Keratinocyte (primary cell): ENCODE measurements at regions not wholly inside any gene's neighbourhood (a gene's known extent, or its start where the extent isn't known, plus 50 kb on each side); places are given as distances from the start of the nearest gene placed in this dataset.

Source experiments
- DNase-seq: peaks from one replicate; pipeline ENCODE4 v3.0.0-alpha.2; 2011; ENCODE audit warnings: low read depth, missing footprints, low spot score
- FAIRE-seq: peaks from 2 replicates; lab custom pipeline; 2011; peaks lifted over from hg19 to GRCh38; lab: Jason Lieb, UNC
- H2AFZ ChIP-seq: 2 replicates; pipeline ENCODE4 v1.6.0; 2012; ENCODE audit warnings: low read length, control low read depth, inconsistent platforms; ENCODE audit not compliant: control insufficient read depth
- H3K27ac ChIP-seq: 2 replicates; pipeline ENCODE4 v1.5.1; 2011; ENCODE audit warnings: low read length; ENCODE audit not compliant: control insufficient read depth, insufficient read depth
- H3K27me3 ChIP-seq: 3 replicates; pipeline ENCODE4 v1.6.0; 2011; ENCODE audit warnings: low read length; ENCODE audit not compliant: control insufficient read depth, insufficient read depth; ENCODE audit errors: extremely low read depth
- H3K36me3 ChIP-seq, 2 experiments: 2 replicates in 1 of 2; 3 replicates in 1 of 2; pipeline ENCODE4 v1.5.1; 2011; ENCODE audit warnings: low read length in 2 of 2, mild to moderate bottlenecking in 1 of 2; ENCODE audit not compliant: control insufficient read depth in 2 of 2, insufficient read depth in 2 of 2; ENCODE audit errors: extremely low read depth in 1 of 2
- H3K4me1 ChIP-seq: 3 replicates; pipeline ENCODE4 v1.5.1; 2011; ENCODE audit warnings: low read length; ENCODE audit not compliant: control insufficient read depth, insufficient read depth; ENCODE audit errors: extremely low read depth
- H3K4me2 ChIP-seq: 3 replicates; pipeline ENCODE4 v1.6.0; 2011; ENCODE audit warnings: low read depth, low read length; ENCODE audit not compliant: control insufficient read depth, insufficient read depth; ENCODE audit errors: extremely low read depth
- H3K4me3 ChIP-seq, 3 experiments: fragments of 200-600 bp in 1 of 3; sonication (generic) in 1 of 3; 2 replicates in 2 of 3; 3 replicates in 1 of 3; pipeline ENCODE4 v1.5.1; 2011 to 2016; ENCODE audit warnings: low read length in 3 of 3, mild to moderate bottlenecking in 3 of 3, control low read depth in 2 of 3, inconsistent platforms in 1 of 3, low read depth in 1 of 3, mixed read lengths in 1 of 3, mixed run types in 1 of 3, moderate library complexity in 1 of 3; ENCODE audit not compliant: control insufficient read depth in 2 of 3, insufficient read depth in 2 of 3; ENCODE audit errors: extremely low read depth in 1 of 3
- H3K79me2 ChIP-seq: 2 replicates; pipeline ENCODE4 v1.6.0; 2012; ENCODE audit warnings: low read length; ENCODE audit not compliant: control insufficient read depth, insufficient read depth
- H3K9ac ChIP-seq: 3 replicates; pipeline ENCODE4 v1.6.0; 2011; ENCODE audit warnings: low read length; ENCODE audit not compliant: control insufficient read depth, insufficient read depth; ENCODE audit errors: extremely low read depth
- H3K9me1 ChIP-seq: 3 replicates; pipeline ENCODE4 v1.6.0; 2011; ENCODE audit warnings: low read length; ENCODE audit not compliant: control insufficient read depth, insufficient read depth; ENCODE audit errors: extremely low read depth
- H3K9me3 ChIP-seq: 2 replicates; pipeline ENCODE4 v1.5.1; 2012; ENCODE audit warnings: low read depth, low read length; ENCODE audit not compliant: control insufficient read depth
- H4K20me1 ChIP-seq: 3 replicates; pipeline ENCODE4 v1.6.0; 2011; ENCODE audit warnings: low read length; ENCODE audit not compliant: control insufficient read depth, insufficient read depth; ENCODE audit errors: extremely low read depth
- CTCF ChIP-seq, 3 experiments: IDR thresholded peaks in 1 of 3; conservative IDR thresholded peaks in 1 of 3; optimal IDR thresholded peaks in 1 of 3; 2 replicates in 2 of 3; 3 replicates in 1 of 3; pipeline versions ENCODE3 to v1.5.1; 2011; ENCODE audit warnings: low read length in 3 of 3, mild to moderate bottlenecking in 3 of 3, moderate library complexity in 2 of 3, control low read depth in 1 of 3, inconsistent platforms in 1 of 3; ENCODE audit not compliant: insufficient read depth in 2 of 3; ENCODE audit errors: extremely low read depth in 1 of 3
- EZH2 ChIP-seq: IDR thresholded peaks from one replicate; pipeline ENCODE4 v1.6.1; 2012; ENCODE audit warnings: inconsistent platforms, mild to moderate bottlenecking, low read length, moderate library complexity
- dilution Hi-C: fragments of 300-500 bp; cut with MboI; formaldehyde crosslinking; loops from one replicate; pipeline ENCODE4 v1.7.0; 2020; ENCODE audit warnings: low sequenced_read_pairs; ENCODE audit not compliant: extremely low pct_ligation_motif_present

GRCh38 chr12:41737423-41737822, 407.3 kb downstream of the GXYLT1 start:
- H3K4me3 ChIP-seq: no peak overlapping the region
- H3K4me2 ChIP-seq: no peak overlapping the region
- H3K36me3 ChIP-seq: no peaks in the 10 kb centered on the region
- TF ChIP-seq EZH2 (no peak), CTCF (optimal IDR thresholded peaks at IDR 0.05 in 1 of 3, IDR thresholded peaks at IDR 0.05 in 1 of 3, conservative IDR thresholded peaks at IDR 0.05 in 1 of 3; ENCODE audit: extremely low read depth in 1 of 3, insufficient read depth in 2 of 3, low read length in 3 of 3) (no peak)
- H3K9me1 ChIP-seq: no peaks in the 10 kb centered on the region
- no peak overlapping the region for H3K27ac ChIP-seq
- no peaks in the 10 kb centered on the region for H3K9me3 ChIP-seq
- no peak overlapping the region for H3K9ac ChIP-seq
- H2AFZ ChIP-seq: no peak overlapping the region
- DNase-seq: no peak
- H3K27me3 ChIP-seq: no peaks in the 10 kb centered on the region
- no peaks in the 10 kb centered on the region for H3K4me1 ChIP-seq
- no peaks in the 10 kb centered on the region for H4K20me1 ChIP-seq
- no peak for FAIRE-seq
- dilution Hi-C loops: no loop called here
- H3K79me2 ChIP-seq: no peaks in the 10 kb centered on the region

- H3K9me3 ChIP-seq: no peaks in the 10 kb centered on the region
- no peaks in the 10 kb centered on the region for H3K27me3 ChIP-seq
- FAIRE-seq (no peak), DNase-seq (no peak)
- H2AFZ ChIP-seq: no peak overlapping the region
- H3K9ac ChIP-seq: no peak overlapping the region
- H3K4me3 ChIP-seq: no peak overlapping the region
- H3K9me1 ChIP-seq: no peaks in the 10 kb centered on the region
- H3K79me2 ChIP-seq: no peaks in the 10 kb centered on the region
- H4K20me1 ChIP-seq: no peaks in the 10 kb centered on the region
- dilution Hi-C loops: no loop called here
- H3K4me1 ChIP-seq: no peaks in the 10 kb centered on the region
- TF ChIP-seq EZH2: no peak
- no peak for TF ChIP-seq CTCF (optimal IDR thresholded peaks at IDR 0.05 in 1 of 3, IDR thresholded peaks at IDR 0.05 in 1 of 3, conservative IDR thresholded peaks at IDR 0.05 in 1 of 3; ENCODE audit: extremely low read depth in 1 of 3, insufficient read depth in 2 of 3, low read length in 3 of 3)
- H3K27ac ChIP-seq: no peak overlapping the region
- H3K36me3 ChIP-seq: no peaks in the 10 kb centered on the region
- no peak overlapping the region for H3K4me2 ChIP-seq
Measured at GRCh38 chr12:41736436-41736835, 408.2 kb downstream of the GXYLT1 start.
